Left ventricle myocardium superior (tissue), 1 donor: ENCODE measurements at regions not wholly inside any gene's neighbourhood (a gene's known extent, or its start where the extent isn't known, plus 50 kb on each side); places are given as distances from the start of the nearest gene placed in this dataset.

Source experiments
- ATAC-seq: fragments of 200-7000 bp; cut with Tn5 transposase; one replicate; pipeline ENCODE4 v1.9.1; 2020; ENCODE audit warnings: mild to moderate bottlenecking, moderate library complexity
- DNase-seq: peaks from one replicate; pipeline ENCODE4 v3.0.0-alpha.2; 2020
- intact Hi-C: fragments of 100-400 bp; cut with micrococcal nuclease; formaldehyde crosslinking; loops from one replicate; pipeline ENCODE4 v1.11.0; 2022
- donor health status: DM: no; HTN: yes; CAD: no; lungs with severe emphysema.

GRCh38 chr6:22024973-22025467 is 271.8 kb downstream of the PRL start:
- intact Hi-C loops: no loop called here
- DNase-seq (no peak), ATAC-seq (peak; percentile 17)

DNA sequence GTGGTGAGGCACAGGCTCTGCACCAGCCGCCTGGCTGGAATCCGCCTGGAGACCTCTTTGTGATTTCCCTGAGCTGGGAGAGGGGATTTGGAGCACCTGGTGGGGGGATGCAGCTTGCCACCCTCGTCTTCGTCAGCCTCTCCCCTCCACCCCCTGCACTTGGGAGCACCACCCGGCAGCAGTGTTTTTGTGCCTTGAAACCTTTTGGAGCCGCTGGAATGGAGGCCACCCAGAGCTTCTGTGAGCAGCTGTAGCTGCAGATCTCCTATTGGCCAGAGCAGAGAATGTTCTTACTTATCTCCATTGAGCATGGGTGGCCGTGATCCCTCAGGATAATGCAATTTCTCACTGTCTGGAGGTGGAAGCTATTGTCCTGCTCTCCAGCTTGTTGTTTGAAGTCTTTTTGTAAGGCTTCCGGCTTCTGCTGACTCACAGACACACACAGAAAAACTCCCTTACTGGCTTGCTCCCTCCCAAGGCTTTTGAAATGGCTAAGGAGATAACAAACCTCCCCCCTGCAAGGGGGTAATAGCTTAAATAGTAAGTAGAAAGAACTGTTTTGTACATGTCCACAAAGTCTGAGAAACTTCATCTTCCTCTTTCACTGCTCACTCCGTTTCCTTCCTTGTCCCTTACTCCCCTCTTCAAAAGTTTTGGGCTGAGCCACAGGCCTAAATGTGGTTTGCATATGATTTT is 271.2 kb downstream of the PRL start:
- ATAC-seq (peak; percentile 64), DNase-seq (no peak)
- intact Hi-C loops: no loop called here

GRCh38 chr6:22026164-22026678 is 270.6 kb downstream of the PRL start:
- ATAC-seq (no peak), DNase-seq (no peak)
- intact Hi-C loops: no loop called here

DNA sequence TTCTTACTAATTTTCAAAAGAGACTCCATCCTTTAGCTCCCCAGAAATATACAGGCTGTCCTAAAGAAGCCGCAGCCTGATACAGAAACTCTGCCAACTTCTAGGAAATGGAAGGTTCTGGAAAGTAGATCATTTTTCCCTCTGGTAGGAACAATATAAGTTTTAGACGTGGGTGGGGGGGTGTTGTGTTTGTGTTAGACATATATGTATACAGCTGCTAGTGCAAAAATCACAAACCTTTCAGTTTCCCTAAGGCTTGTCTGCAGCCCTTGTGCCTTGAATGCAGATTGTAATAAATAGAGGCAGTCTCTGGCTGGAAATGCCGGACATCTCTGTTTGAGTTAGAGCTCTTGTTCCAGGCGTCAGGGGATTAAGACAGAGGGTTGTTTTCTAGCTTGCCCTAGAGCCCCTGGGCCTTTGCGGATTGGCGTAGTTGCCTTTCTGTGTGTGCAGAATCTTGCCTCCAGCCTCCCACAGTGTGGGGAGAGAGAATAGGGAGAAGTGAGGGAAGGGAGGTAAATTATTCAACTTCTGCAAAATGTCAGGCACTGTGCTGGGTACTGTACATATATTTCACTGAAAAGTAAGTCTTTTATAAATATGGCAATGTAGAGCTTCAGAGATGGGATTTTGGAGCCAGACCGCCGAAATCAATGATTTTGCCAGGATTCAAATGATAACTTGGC is 269.7 kb downstream of the PRL start:
- no peak for DNase-seq
- intact Hi-C loops: no loop called here

DNA sequence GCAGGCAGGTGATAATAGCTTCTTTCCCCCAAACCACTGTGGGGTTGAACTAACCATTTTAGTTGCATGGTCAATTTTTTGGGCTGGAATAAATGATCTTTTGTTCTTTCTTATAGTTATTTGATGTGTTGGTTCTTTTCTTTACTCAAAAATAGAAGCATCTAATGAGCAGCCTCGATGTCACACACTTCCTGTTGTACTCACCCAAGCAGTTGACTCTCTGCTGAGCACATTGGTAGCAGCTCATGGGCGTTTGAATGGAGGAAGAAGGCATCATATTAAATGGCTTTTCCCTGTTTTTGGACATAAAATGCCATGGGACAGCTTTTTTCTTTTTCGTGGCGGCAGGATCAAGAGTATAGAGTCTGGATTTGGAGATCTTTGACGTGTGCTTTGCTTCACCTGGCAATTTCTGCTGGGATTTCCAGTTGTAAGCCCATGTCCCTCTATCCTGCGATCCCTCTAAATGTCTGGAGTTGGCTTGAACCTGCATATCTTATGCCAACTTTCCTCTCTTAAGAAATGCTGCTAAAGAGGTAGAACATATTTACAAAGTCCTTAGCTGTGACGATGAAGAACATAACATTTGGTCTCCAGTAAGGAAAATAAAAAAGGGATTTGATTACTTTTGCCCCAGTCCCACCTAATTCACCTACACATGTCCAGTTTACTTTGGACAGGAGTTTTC is 268.3 kb downstream of the PRL start:
- DNase-seq (no peak), ATAC-seq (no peak)
- intact Hi-C loops: no loop called here

More for the DNA sequence above, 269.7 kb downstream of the PRL start:
- ATAC-seq: no peak

GRCh38 chr6:22029171-22029570 is 267.7 kb downstream of the PRL start:
- intact Hi-C loops: no loop called here
- DNase-seq: no peak
- no peak for ATAC-seq

DNA sequence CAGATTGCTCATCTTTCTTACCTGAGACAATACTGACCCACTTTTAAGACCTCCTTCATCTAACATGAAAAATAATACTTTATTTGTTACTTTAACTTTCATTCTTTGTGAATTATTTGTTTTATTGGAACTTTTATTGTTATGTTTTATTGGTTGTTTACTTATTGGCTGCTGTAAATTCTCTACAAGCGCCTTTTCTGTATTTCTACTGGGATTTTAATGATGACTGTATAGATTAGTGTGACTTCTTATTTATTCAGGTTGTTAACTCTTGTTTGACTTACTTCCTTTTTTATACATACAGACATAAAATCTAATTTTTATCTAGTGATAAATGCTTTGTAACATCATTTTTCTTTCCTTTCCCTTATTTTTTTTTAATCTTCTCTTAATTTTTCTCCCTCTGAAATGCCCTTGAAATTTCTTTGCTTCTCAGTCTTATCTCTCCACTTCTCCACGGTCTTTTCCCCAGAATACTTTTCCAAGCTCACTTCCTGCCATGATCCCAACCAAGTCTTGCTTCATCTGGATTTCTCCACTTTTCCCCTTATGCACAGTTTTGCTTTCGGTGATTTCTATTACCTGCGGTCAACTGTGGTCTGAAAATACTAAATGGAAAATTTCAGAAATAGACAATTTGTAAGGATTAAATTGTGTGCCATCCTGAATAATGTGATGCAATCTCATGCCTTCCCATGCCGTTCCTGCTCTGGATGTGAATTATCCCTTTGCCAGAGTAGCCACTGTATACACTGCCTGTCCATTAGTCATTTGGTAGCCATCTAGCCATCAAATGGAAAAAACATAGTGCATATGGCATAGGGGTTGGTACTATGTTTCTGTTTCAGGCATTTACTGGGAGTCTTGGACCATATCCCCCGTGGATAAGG is 265.9 kb downstream of the PRL start:
- intact Hi-C loops: no loop called here
- DNase-seq: no peak
- ATAC-seq: no peak

DNA sequence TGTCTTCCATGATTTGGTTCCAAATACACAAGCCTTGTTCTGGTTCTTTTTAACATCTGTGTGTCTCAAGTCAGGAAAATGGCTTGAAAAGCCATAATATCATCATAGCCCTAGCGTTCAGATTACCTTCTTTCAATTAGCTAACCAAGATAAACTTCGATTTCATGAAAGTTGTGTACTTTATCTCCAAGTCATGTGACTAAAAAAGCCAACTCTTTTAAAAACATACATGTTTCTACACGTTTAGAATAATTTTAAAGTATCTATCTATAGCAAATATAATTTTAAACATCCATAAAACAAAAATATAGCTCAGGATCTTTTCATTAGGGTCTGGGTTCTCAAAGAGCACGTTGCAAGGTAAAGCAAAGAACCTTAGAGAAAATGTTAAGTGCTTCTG is 261.1 kb downstream of the PRL start:
- DNase-seq (no peak), ATAC-seq (no peak)
- intact Hi-C loops: no loop called here

- ATAC-seq (no peak), DNase-seq (no peak)
- intact Hi-C loops: no loop called here
These were observed 260.6 kb downstream of the PRL start for GRCh38 chr6:22036275-22036674.

DNA sequence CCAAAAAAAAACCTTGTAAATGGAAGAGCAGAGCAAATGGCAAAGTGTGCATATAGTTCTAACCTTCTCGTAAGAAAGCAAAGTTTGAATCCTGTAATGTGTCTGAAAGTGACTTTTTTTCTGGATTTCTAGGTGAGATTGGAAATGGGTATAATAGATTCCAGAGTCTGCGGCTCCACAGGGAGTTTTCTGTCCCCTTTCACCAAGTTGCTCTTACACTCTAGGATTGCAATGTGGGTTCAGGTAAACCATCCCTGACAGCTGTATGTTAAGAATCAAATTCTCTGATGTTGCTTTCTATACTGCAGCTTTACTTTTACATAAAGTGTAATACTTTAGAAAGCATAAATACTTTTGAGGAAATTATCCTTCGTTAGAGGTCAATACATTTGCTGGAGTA is 260.1 kb downstream of the PRL start:
- DNase-seq (no peak), ATAC-seq (no peak)
- intact Hi-C loops: no loop called here

DNA sequence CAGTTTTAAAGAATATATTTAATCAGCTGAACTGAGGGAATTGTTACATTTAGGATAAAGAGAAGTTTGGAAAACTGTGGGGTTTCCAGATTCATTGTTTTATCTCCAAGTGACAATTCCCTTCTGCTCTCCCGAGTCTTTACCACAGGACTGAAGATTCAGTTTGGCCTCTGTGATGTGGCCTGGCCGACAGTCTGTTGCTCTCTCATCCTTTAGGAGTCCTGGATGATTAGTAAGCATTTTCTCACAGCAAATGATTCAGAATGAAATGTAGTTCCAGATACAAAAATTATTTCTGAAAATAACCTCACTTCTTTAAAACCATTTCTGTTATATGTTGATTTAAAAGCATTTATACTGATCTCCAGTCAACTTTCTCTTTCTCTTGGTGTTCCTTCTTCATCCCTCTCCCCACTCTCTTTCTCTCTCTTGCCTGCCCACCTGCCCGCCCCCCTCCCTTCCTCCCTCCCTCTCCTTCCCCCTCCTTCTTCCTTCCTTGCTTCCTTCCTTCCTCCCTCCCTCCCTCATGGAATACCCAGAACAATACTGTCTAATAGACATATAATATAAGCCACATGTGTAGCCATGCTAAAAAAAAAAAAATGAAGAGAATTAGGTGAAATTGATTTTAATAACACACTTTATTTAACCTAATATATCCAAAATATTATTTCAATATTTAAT is 254.9 kb downstream of the PRL start:
- intact Hi-C loops: no loop called here
- no peak for DNase-seq
- ATAC-seq: no peak

GRCh38 chr6:22042706-22043105 is 254.1 kb downstream of the PRL start:
- intact Hi-C loops: no loop called here
- DNase-seq: peak; percentile 39
- peak; percentile 68 for ATAC-seq

- intact Hi-C loops: no loop called here
- peak; percentile 90 for ATAC-seq
- peak; percentile 46 for DNase-seq
These were observed 253.4 kb downstream of the PRL start for GRCh38 chr6:22043284-22043962.

GRCh38 chr6:22045261-22045912 is 251.4 kb downstream of the PRL start:
- no peak for DNase-seq
- ATAC-seq: no peak
- intact Hi-C loops: no loop called here

GRCh38 chr6:22049002-22049401 is 247.8 kb downstream of the PRL start:
- ATAC-seq (no peak), DNase-seq (no peak)
- intact Hi-C loops: no loop called here

GRCh38 chr6:22053391-22053997 is 243.3 kb downstream of the PRL start:
- DNase-seq (no peak), ATAC-seq (no peak)
- intact Hi-C loops: no loop called here

- no peak for DNase-seq
- intact Hi-C loops: no loop called here
- ATAC-seq: peak; percentile 36
These were observed 240.4 kb downstream of the PRL start for GRCh38 chr6:22056398-22056797.
